CD4-positive, alpha-beta T cell treated with Interleukin-4 for 1 hour (primary cell): ENCODE measurements at regions not wholly inside any gene's neighbourhood (a gene's known extent, or its start where the extent isn't known, plus 50 kb on each side); places are given as distances from the start of the nearest gene placed in this dataset.

Source experiments
- DNase-seq, 2 donors: peaks; one replicate each; pipeline ENCODE4 v3.0.0-alpha.2; 2020 to 2022

DNA sequence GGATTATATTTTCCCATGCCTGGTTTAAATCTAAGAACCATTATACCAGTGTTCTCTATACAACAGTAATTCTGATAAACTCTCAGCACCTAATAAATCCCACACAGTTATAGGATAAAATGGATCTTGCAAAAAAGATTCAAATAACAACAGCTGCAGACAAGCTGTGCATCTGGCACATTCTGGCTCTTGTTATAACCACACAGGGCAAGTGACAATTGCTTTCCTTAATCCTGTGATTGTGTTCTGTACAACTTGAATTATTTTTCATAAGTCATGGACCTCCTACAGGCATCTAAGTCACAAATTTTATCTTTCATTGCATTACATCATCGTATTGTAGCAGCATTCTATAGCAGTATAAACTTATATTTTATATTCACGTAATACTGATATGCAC is 948.3 kb downstream of the SLITRK1 start:
- DNase-seq: no peak

DNA sequence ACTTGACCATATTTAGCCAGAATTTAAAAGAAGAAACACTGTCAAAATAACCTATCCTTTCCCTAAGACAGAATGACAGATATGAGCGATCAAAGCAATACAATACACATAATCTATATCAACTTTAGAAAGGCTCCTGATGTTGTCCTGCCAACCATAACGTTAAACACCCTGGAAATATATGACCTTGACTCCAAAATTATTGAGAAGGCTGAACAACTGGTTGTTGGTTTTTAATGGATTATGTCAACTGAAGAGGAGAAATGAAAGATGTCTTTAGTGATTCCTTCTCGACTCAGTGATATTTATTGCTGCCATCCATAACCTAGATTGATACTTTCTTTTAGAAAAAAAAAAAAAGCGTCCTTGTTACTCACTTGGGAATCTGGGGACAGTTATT is 957.2 kb downstream of the SLITRK1 start:
- no peak for DNase-seq

DNA sequence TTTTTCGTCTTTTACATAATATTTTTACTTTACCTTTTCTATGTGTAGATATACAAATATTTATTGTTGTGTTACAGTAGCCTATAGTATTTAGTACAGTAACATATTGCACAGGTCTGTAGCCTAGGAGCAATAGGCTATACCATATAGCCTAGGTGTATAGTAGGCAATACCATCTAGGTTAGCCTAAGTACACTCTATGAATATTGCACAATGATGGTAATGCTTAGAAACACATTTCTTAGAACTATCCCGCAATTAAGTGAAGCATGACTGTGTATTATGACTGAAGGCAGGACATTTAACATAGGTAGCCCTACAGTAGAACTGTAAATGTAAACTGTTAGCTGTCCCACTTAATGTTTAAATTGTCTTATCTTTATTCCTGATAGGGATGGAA is 964.3 kb downstream of the SLITRK1 start:
- no peak for DNase-seq

DNA sequence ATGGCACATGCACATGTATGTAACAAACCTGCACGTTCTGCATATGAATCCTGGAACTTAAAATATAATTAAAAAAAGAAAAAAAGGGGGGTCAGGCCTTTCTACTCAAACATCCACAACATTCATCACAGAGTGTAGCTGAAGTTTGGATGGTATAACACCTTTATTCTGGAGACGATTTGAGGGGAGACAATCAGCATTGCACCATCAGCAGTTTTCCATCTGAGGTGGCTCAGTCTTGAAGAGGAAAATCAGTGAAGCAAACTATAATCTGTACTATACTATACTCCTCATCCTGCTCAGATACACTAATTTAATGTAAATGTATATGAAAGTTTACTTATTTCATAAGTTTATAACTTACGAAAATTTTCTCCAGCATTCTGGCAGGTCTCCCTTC is 969.7 kb downstream of the SLITRK1 start:
- DNase-seq: no peak

DNA sequence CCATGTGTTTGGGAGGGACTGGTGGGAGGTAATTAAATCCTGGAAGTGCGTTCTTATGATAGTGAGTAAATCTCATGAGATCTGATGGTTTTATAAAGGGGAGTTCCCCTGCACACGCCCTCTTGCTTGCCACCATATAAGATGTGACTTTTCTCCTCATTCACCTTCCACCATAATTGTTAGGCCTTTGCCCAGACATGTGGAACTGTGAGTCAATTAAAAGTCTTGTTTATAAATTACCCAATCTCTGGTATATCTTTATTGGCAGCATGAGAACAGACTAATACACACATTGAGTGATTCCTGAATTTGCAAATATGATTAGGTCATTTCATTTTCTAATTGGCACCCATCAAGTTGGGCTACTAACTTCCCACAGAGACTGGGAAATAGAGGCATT is 977.2 kb downstream of the SLITRK1 start:
- no peak for DNase-seq

DNA sequence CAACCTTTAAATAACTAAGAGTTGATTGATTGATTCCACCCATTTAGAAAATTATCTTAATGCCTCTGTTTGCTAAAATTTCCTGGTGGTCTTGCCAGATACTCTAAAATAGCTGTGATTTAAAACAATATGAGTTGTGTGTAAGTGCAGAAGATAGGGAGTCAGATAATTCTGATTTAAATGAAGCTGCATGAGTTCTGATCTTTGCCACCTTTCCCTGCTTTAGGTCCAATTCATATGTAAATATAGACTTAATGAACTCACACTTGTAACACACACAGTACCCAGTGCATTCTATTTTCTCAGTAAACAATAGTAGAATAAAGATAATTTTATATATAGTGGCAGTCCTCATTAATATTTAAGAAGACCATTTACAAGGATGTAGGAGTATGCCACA is 981.8 kb downstream of the SLITRK1 start:
- DNase-seq: no peak

DNA sequence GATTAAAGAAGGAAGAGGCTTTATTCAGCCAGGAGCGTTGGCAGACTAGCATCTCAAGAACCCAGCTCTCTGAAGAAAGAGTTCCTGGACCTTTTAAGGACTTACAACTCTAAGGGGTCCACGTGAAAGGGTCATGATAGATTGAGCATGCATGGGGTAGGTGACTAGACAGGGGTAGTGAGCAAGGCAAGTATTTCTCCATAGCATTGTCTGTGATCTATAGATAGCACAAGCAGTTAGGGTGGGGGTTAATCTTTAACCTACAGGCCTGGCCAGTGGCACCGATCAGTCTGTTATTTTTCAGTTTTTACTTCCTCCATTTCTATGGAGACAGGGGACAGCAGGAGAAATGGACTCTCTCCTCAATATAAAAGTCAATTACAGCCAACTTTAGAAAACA is 983.7 kb downstream of the SLITRK1 start:
- DNase-seq: no peak

DNA sequence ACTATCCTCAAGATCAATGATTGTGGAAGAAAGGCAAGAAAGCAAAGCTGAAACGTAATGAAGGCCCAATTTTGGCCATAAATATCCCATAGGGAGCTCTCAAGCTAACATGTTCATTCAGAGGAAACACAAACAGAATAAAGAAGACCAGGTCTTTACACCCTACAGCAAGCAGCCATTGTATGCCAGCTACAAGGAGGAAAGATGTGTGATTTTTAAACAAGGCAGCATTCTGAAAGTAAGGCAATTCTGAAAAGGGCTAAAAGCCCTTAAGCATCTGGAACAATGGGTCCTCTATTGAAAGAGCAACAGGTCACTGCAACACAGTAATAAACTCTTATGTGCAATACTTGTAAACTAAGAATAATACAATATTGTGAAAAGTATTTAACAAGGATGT is 1002.4 kb downstream of the SLITRK1 start:
- no peak for DNase-seq

DNA sequence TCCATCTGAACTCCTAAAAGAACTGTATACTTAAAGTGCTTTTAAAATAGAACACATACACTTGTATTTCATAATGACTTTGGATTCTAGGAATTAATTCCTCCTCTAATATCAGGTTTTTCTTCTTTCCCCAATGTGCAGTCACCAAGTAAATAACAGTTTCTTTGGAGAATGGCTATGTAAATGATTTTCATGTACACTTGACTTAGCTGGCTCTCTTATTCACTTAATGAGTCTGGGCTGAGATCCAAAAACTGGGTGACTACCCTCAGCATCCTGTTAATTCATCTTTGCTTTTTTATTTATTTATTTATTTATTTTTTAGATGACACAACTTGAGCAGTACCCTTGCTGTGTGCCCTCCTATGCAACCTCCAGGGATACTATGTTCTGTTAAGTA is 1003.7 kb downstream of the SLITRK1 start:
- DNase-seq: no peak

DNA sequence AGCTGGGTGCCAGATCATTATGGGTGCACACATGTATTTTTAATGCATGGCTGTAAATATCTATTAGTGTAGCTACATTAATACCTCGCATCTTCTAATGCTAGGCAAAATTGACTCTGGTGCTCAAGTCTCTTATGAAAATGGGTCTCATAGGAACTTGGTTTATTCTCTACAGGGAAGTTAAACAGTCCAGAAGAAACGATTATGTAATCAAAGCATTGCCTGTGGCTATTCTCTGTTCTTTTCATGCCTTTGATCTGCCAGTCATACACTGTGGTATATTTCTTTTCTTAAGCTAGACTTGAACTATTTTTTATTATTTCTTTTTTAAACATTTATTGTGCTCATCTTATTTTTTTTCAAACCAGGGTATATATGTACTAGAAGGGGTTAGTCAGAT is 1015.0 kb downstream of the SLITRK1 start:
- DNase-seq: no peak

DNA sequence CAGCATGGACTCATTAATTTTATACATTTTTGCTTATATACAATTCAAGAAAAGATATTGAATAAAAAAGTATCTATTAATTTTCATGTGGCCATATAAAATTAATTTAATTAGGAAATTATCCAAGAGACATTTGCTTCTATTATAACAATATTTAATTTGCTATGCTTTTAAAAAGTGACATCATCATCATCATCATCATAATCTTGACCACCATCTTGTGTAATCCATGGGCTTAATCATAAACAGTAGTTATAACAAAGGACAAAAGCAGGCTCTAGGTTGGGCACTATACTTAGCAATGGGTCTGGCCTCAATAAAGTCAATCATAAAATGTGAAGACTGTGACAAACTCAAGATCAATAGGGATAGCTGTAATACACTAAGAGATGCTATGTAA is 1031.6 kb downstream of the SLITRK1 start:
- no peak for DNase-seq

DNA sequence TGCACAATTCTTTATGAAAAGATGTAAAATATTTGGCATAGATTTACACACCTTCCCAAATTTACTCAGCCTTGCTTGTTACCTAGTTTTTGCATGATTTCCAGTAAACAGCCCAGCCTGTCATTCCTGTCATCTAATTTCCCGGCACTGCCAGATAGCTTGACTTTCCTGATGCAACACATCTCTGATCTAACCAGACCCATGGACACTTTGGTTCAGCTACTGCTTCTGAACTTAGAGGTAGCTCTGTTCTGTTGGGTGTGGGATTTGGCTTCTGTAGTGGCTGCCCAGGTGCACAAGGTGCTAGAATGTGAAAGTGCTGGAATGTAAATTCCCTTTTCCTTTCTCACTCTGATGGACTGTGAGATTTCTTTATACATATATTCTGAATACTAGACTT is 1033.5 kb downstream of the SLITRK1 start:
- DNase-seq: no peak

DNA sequence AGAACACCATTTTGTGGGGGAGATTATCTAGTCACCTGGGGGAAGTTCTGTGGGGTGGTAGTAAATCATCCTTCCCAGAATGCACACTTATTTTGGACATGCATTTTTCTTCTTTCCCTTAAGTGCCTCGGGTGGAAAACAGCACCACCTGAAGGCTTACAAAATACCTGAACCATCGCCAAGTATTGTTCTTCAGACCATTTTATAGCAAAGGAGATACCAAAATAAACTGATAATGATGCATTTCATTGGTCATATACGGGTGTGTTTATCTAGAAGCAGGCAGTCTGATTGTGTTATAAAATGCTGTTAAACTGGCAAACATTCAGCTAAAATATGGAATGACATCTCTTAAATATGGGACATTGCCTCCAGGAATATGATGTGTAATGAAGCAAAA is 1034.7 kb downstream of the SLITRK1 start:
- no peak for DNase-seq

DNA sequence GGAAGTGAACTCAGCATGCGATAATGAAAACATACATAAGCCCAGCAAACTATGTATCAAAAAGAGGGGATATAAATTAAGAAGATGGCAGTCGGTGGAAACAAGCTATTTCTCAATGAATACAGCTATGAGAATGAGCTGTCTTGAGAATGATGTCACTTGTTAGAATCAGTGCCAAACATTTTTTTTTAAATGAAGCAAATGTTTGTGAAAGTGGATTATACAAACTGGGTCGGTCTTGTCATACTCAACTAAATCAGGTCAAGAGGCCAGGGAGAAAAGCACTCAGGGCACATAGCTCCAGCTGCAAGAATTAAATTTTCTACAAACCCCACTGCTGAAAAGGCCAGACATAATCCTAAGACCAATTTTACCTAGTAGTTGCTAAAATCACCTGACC is 1048.4 kb downstream of the SLITRK1 start:
- no peak for DNase-seq

DNA sequence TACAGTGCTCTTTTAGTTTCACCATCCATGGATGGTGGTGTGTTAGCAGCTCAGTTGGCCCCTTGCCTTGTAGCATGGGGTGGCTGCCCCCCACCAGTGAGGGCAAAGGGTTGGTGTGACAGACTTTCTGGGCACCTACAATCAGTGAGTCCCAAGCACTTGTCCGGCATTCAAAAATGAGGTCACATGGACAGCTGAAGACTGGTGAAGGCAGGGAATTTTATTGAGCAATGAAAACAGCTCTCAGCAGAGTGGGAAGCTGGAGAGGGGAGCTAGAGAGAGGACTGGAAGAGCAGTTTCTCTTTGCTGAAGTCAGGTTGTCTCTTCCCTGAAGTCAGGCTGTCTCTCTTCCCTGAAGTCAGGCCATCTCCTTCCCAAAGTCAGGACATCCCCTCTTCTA is 1053.2 kb downstream of the SLITRK1 start:
- no peak for DNase-seq

DNA sequence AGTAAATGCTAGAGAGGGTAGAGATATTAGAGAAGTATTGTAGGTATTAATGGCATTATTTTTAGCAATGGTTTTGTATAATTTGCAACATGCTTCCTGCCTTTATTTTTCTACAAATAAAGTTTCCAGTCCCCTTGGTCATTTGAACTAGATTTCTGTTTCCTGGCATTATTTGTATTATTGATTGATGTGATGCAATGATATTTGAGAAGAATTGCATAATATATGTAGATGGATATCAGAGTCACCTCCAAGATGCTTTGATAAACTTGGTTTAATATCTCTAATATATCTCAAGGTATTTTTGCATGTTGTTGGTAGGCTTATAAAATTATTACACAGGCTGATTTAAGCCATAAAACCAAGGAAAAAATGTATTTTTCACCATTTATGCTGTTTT is 1054.5 kb downstream of the SLITRK1 start:
- no peak for DNase-seq

DNA sequence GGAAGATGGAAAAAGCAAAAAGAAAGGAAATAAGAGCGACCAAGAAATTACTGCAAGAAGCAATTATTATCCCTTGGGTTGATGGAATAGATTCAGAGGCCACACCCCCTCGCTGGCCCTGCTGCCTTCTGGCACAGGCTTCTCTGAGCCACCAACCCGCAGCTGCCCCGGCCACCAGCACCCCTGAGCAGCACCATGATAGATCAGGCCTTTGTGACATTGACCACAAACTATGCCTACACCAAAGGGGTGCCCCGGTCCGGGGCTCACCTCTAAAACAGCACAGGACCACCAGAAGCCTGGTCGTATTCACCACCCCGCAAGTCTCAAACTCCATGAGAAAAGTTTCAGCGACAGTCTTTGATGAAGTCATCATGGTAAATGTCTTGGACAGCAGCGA is 1059.3 kb downstream of the SLITRK1 start:
- DNase-seq: no peak

DNA sequence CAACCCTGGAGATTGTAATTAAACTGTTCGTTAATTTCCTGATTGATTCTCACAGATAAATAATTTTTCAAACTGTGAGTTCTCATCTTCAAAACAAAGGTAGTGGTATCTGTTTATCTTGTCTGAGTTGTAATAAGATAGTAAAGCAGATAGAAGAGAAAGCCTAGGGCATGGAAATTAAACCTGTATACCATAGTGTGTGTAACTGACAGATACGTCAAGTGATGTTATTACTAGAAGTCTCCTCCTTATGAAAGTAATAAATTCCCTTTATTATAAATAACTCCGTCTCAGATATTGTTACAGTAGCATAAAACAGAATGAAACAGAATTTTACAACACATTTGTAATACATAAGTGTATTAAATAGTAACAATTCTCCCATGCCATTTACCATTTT is 1065.1 kb downstream of the SLITRK1 start:
- no peak for DNase-seq

DNA sequence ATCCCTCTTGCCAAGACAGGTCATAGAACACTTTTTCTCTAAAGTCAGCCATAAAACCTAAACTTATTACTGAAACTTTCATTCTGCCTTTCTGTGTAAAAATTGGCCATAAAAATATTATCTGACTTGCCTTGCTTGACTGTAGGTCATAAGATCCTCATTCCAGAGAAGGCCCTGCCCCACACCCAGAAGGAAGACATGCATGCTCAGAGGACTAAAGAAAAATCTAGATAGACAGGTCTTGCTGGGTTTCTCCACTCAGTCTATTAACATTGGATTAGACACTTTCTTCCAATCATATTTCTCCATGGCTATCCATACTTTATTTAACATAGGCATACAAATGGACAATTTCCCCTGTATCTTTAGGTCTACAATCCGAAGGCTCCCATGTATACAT is 1066.5 kb downstream of the SLITRK1 start:
- DNase-seq: no peak

DNA sequence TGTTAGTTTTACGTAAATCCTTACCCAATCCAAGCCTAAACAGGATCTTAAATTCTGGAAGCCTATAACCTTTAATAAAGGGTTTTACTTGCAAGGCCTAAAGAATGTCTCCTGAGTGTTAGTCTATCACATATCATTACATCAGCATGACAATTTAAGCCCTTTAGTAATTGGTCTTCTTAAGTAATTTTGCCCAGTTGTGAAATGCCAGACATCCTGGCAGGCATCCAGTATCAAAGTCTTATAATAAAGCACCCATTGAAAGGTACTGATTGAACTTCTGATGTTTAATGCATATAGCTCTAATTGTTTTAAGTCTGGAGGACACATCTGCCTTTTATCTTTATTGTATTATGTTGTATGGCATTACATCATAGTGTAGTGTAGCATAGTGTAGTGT is 1078.9 kb downstream of the SLITRK1 start:
- no peak for DNase-seq

DNA sequence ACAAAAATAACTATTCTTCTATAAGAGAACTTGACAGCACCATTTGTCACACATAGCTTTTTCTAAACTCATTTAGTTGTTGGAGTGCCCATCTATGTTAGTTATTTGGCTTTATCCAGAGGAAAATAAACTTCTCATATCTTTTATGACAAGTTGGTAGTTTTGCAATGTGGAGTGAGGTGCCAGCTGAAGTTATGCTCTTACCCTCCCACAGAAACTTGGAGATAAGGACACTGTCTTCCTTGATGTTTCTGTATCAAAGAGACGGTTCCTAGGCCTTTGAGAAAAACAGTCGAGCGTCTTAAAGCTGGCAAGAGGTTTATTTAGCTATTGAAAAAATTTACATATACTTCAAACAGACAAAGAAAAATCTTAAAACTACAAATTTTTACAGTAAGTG is 1079.7 kb downstream of the SLITRK1 start:
- DNase-seq: no peak

DNA sequence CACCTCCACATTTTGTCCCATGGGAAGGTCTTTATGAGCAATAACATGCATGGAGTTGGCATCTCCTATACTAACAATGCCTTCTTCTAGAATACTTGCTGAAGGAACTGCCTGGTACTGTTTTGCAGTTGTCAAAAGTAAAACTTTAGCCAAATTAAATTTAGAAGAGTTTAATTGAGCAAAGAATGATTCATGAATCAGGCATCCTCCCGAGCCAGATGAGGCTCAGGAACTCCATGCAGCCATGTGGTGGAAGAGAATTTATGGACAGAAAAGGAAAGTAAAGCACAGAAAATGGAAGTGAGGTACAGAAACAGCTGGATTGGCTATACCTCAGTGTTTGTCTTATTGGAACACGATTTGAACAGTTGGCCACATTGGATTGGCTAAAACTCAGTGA is 1081.9 kb downstream of the SLITRK1 start:
- DNase-seq: no peak

DNA sequence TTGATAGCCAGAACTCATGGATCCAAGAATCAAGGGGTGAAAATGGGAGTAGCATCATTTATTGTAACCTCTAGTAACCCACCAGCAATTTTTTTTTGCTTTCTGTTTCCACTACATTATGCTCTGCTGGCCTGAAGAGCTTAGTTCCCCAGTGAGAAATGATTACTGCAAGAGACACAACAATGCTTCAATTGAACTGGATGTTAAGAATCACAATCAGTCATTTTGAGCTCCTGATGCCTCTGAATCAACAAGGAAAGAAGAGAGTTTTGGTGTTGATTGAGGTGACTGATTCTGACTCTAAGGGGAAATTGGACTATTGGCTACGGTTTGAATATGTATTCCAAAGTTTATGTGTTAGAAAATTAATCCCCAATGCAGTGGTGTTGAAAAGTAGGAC is 1084.4 kb downstream of the SLITRK1 start:
- DNase-seq: no peak

DNA sequence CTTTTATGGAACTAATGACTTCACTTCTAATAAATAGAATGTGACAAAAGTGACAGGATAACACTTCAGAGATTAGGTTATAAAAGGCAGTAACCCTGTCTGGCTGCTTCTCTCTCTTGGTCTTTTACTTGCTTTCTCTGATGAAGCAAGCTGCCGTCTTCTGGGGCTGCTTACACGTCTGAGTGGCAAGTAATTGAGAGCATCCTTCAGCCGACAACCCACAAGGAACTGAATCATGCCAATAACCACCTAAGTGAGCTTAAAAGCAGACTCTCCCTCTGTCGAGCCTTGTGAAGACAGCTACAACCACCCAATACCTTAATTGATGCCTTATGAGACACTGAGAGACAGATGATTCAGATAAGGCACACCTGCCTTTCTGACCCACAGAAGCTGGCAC is 1091.2 kb downstream of the SLITRK1 start:
- DNase-seq: no peak

DNA sequence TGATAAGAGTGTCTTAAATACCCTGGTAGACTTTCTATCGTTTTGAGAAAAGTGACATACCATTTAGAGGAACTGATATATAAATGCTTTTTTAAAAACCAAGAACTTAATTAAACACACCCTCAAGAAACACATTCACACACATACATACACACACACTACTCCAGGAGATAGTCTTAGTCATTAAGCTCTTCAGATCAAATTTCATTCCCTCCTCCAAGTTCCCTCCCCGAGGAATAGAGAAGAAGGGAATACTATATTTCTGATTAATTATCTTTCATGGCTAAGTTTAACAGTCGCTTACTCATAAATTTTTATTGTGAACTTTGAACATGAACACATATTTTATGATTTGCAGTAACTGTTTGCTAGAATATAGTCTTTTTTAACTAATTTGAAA is 1109.5 kb downstream of the SLITRK1 start:
- no peak for DNase-seq

DNA sequence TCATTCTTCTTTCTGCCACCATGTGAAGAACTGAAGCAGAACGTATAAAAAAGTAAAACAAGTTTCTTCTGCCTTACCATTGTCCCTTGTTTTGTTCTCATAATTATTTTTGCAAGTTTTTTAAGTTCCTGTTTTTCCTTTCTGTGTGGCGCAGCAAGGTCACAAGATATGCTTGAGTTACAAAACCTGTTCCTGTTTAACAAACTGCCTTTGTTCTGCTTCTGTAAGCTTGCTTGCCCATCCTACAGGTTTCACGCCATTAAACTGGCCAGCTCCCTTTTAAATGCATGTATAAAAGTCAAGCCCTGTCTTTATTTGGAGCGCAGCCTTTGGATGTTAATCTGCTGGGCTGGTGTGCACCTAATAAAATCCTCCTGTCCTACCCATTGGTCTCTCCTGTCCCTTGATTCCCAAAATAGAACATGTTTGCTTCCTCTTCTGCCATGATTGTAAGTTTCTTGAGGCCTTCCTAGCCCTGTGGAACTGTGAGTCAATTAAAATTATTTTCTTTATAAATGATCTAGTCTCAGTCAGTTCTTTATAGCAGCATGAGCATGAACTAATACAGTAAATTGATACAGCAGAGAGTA is 1115.4 kb downstream of the SLITRK1 start:
- DNase-seq: no peak
